ENCODE measurements at regions not wholly inside any gene's neighbourhood (a gene's known extent, or its start where the extent isn't known, plus 50 kb on each side); places are given as distances from the start of the nearest gene placed in this dataset.

GRCh38 chr7:56291-56913, 136.0 kb upstream of the FAM20C start:
- no peak for TF ChIP-seq MYC (IDR thresholded peaks at IDR 0.05; ENCODE audit: low read depth, low read length)
- no peak for TF ChIP-seq POLR2A (IDR thresholded peaks at IDR 0.05; ENCODE audit: extremely low read depth, insufficient read length)
- TF ChIP-seq CTCF (IDR thresholded peaks at IDR 0.05; ENCODE audit: low read depth, low read length): no peak
- TF ChIP-seq MAX (IDR thresholded peaks at IDR 0.05; ENCODE audit: low read depth, low read length): no peak
- no peak overlapping the region for H3K4me3 ChIP-seq (ENCODE audit: low read depth, low read length)
- no peak for DNase-seq (ENCODE audit: low read depth)

- no peak overlapping the region for H3K4me3 ChIP-seq (ENCODE audit: low read depth, low read length)
- no peak for DNase-seq (ENCODE audit: low read depth)
- TF ChIP-seq MAX (IDR thresholded peaks at IDR 0.05; ENCODE audit: low read depth, low read length) (no peak), CTCF (IDR thresholded peaks at IDR 0.05; ENCODE audit: low read depth, low read length) (no peak), MYC (IDR thresholded peaks at IDR 0.05; ENCODE audit: low read depth, low read length) (no peak), POLR2A (IDR thresholded peaks at IDR 0.05; ENCODE audit: extremely low read depth, insufficient read length) (no peak)
Observed at GRCh38 chr7:57071-57470, 135.3 kb upstream of the FAM20C start.

- TF ChIP-seq POLR2A (IDR thresholded peaks at IDR 0.05; ENCODE audit: extremely low read depth, insufficient read length): no peak
- no peak for TF ChIP-seq MYC (IDR thresholded peaks at IDR 0.05; ENCODE audit: low read depth, low read length)
- no peak for TF ChIP-seq MAX (IDR thresholded peaks at IDR 0.05; ENCODE audit: low read depth, low read length)
- no peak for TF ChIP-seq CTCF (IDR thresholded peaks at IDR 0.05; ENCODE audit: low read depth, low read length)
- no peak overlapping the region for H3K4me3 ChIP-seq (ENCODE audit: low read depth, low read length)
- DNase-seq (ENCODE audit: low read depth): no peak
Observed at GRCh38 chr7:57482-58255, 134.7 kb upstream of the FAM20C start.

- no peak overlapping the region for H3K4me3 ChIP-seq (ENCODE audit: low read depth, low read length)
- TF ChIP-seq MYC (IDR thresholded peaks at IDR 0.05; ENCODE audit: low read depth, low read length): no peak
- TF ChIP-seq MAX (IDR thresholded peaks at IDR 0.05; ENCODE audit: low read depth, low read length): no peak
- TF ChIP-seq CTCF (IDR thresholded peaks at IDR 0.05; ENCODE audit: low read depth, low read length): no peak
- TF ChIP-seq POLR2A (IDR thresholded peaks at IDR 0.05; ENCODE audit: extremely low read depth, insufficient read length): no peak
- no peak for DNase-seq (ENCODE audit: low read depth)
Observed at GRCh38 chr7:58316-58715, 134.1 kb upstream of the FAM20C start.

- no peak for DNase-seq (ENCODE audit: low read depth)
- no peak overlapping the region for H3K4me3 ChIP-seq (ENCODE audit: low read depth, low read length)
- no peak for TF ChIP-seq POLR2A (IDR thresholded peaks at IDR 0.05; ENCODE audit: extremely low read depth, insufficient read length)
Observed at GRCh38 chr7:59079-60016, 133.0 kb upstream of the FAM20C start.

Data from NB4 (cell line).